ENCODE measurements at regions not wholly inside any gene's neighbourhood (a gene's known extent, or its start where the extent isn't known, plus 50 kb on each side); places are given as distances from the start of the nearest gene placed in this dataset.

- Histone ChIP-seq H3K27ac (ENCODE audit: low read depth in 2 of 2, low read length in 2 of 2) (no peak overlapping the region), H3K36me3 (ENCODE audit: control insufficient read depth in 2 of 3, insufficient read depth in 3 of 3, low read length in 3 of 3) (no peaks in the 10 kb centered on the region), H3K9me3 (ENCODE audit: control insufficient read depth in 2 of 3, insufficient read depth in 1 of 3, low read length in 3 of 3) (no peaks in the 10 kb centered on the region), H3K4me3 (ENCODE audit: low read length in 3 of 3) (no peak overlapping the region), H3K9ac (ENCODE audit: low read length in 3 of 3) (no peak overlapping the region), H3K27me3 (ENCODE audit: control insufficient read depth, insufficient read depth, low read length) (no peaks in the 10 kb centered on the region), H3K4me1 (ENCODE audit: control insufficient read depth in 2 of 3, insufficient read depth in 2 of 3, low read depth in 1 of 3, low read length in 3 of 3) (no peaks in the 10 kb centered on the region)
- DNase-seq, result no peak
- intact Hi-C loops (cut with DNase I), result no loop called here
- TF ChIP-seq CTCF (IDR thresholded peaks at IDR 0.05; ENCODE audit: borderline replicate concordance, extremely low read depth, insufficient read depth), result no peak
- FAIRE-seq, result no peak
Measured at GRCh38 chr5:17370651-17371050, 127.4 kb upstream of the TAF11L2 start.

- H3K9me3 ChIP-seq (ENCODE audit: control insufficient read depth in 2 of 3, insufficient read depth in 1 of 3, low read length in 3 of 3), result no peaks in the 10 kb centered on the region
- DNase-seq (no peak), FAIRE-seq (no peak)
- no peak for TF ChIP-seq CTCF (IDR thresholded peaks at IDR 0.05; ENCODE audit: borderline replicate concordance, extremely low read depth, insufficient read depth)
- no peaks in the 10 kb centered on the region for H3K4me1 ChIP-seq (ENCODE audit: control insufficient read depth in 2 of 3, insufficient read depth in 2 of 3, low read depth in 1 of 3, low read length in 3 of 3)
- intact Hi-C loops (cut with DNase I), result no loop called here
- H3K9ac ChIP-seq (ENCODE audit: low read length in 3 of 3), result no peak overlapping the region
- H3K4me3 ChIP-seq (ENCODE audit: low read length in 3 of 3), result no peak overlapping the region
- H3K36me3 ChIP-seq (ENCODE audit: control insufficient read depth in 2 of 3, insufficient read depth in 3 of 3, low read length in 3 of 3), result no peaks in the 10 kb centered on the region
- no peaks in the 10 kb centered on the region for H3K27me3 ChIP-seq (ENCODE audit: control insufficient read depth, insufficient read depth, low read length)
- no peak overlapping the region for H3K27ac ChIP-seq (ENCODE audit: low read depth in 2 of 2, low read length in 2 of 2)
Measured at GRCh38 chr5:17373406-17373805, 124.6 kb upstream of the TAF11L2 start.

GRCh38 chr5:17373814-17374556 is 124.0 kb upstream of the TAF11L2 start:
- FAIRE-seq, result no peak
- Histone ChIP-seq H3K9ac (ENCODE audit: low read length in 3 of 3) (no peak overlapping the region), H3K36me3 (ENCODE audit: control insufficient read depth in 2 of 3, insufficient read depth in 3 of 3, low read length in 3 of 3) (no peaks in the 10 kb centered on the region), H3K4me1 (ENCODE audit: control insufficient read depth in 2 of 3, insufficient read depth in 2 of 3, low read depth in 1 of 3, low read length in 3 of 3) (no peaks in the 10 kb centered on the region), H3K27me3 (ENCODE audit: control insufficient read depth, insufficient read depth, low read length) (no peaks in the 10 kb centered on the region), H3K9me3 (ENCODE audit: control insufficient read depth in 2 of 3, insufficient read depth in 1 of 3, low read length in 3 of 3) (no peaks in the 10 kb centered on the region), H3K4me3 (ENCODE audit: low read length in 3 of 3) (no peak overlapping the region), H3K27ac (ENCODE audit: low read depth in 2 of 2, low read length in 2 of 2) (no peak overlapping the region)
- TF ChIP-seq CTCF (IDR thresholded peaks at IDR 0.05; ENCODE audit: borderline replicate concordance, extremely low read depth, insufficient read depth), result no peak
- intact Hi-C loops (cut with DNase I), result no loop called here
- no peak for DNase-seq
